GM23338 (cell line): ENCODE measurements at regions not wholly inside any gene's neighbourhood (a gene's known extent, or its start where the extent isn't known, plus 50 kb on each side); places are given as distances from the start of the nearest gene placed in this dataset.

Source experiments
- ATAC-seq: fragments of 200-7000 bp; cut with Tn5 transposase; 3 replicates; pipeline ENCODE4 v1.9.1; 2020
- DNase-seq: peaks from one replicate; pipeline ENCODE4 v3.0.0-alpha.2; 2015; ENCODE audit warnings: low spot score
- H2AFZ ChIP-seq: fragments of 200-600 bp; sonication (generic); 2 replicates; pipeline ENCODE4 v1.8.0; 2016; ENCODE audit warnings: antibody characterized with exemption, mild to moderate bottlenecking, moderate library complexity
- H3F3A ChIP-seq: fragments of 200-600 bp; sonication (generic); replicated peaks from 2 replicates; pipeline ENCODE4 v1.8.0; 2017; ENCODE audit warnings: antibody characterized with exemption, mixed run types, low read depth
- H3K27ac ChIP-seq: fragments of 200-600 bp; sonication (generic); 2 replicates; pipeline ENCODE4 v1.6.1; 2016; ENCODE audit warnings: low read depth
- H3K27me3 ChIP-seq: fragments of 200-600 bp; sonication (generic); 2 replicates; pipeline ENCODE4 v1.8.0; 2016; ENCODE audit warnings: mild to moderate bottlenecking, mixed run types, moderate library complexity; ENCODE audit not compliant: insufficient read depth
- H3K36me3 ChIP-seq: fragments of 200-600 bp; sonication (generic); 2 replicates; pipeline ENCODE4 v1.8.0; 2016; ENCODE audit warnings: mild to moderate bottlenecking; ENCODE audit not compliant: insufficient read depth
- H3K4me1 ChIP-seq: fragments of 200-600 bp; sonication (generic); 2 replicates; pipeline ENCODE4 v1.8.0; 2016; ENCODE audit warnings: mild to moderate bottlenecking, moderate library complexity; ENCODE audit not compliant: insufficient read depth
- H3K4me2 ChIP-seq: fragments of 200-600 bp; sonication (generic); 2 replicates; pipeline ENCODE4 v1.7.1; 2017; ENCODE audit warnings: mixed run types
- H3K4me3 ChIP-seq: fragments of 200-600 bp; sonication (generic); 2 replicates; pipeline ENCODE4 v1.6.1; 2016; ENCODE audit warnings: mixed run types
- H3K79me2 ChIP-seq: fragments of 200-600 bp; sonication (generic); replicated peaks from 2 replicates; pipeline ENCODE4 v1.8.0; 2017; ENCODE audit warnings: mild to moderate bottlenecking; ENCODE audit not compliant: insufficient read depth
- H3K9me2 ChIP-seq: fragments of 200-600 bp; sonication (generic); 2 replicates; pipeline ENCODE4 v1.8.0; 2017; ENCODE audit not compliant: insufficient read depth
- H4K20me1 ChIP-seq: fragments of 200-600 bp; sonication (generic); replicated peaks from 2 replicates; pipeline ENCODE4 v1.8.0; 2017; ENCODE audit warnings: mild to moderate bottlenecking; ENCODE audit not compliant: insufficient read depth
- H3K27ac Mint-ChIP-seq: 2 replicates; pipeline ENCODE4 v1.8.0; 2020; ENCODE audit warnings: inconsistent platforms, mild to moderate bottlenecking, moderate library complexity, mixed read lengths
- H3K27me3 Mint-ChIP-seq: 3 replicates; pipeline ENCODE4 v1.8.0; 2022; ENCODE audit warnings: low read depth, mild to moderate bottlenecking, moderate library complexity, mixed read lengths, inconsistent platforms; ENCODE audit not compliant: insufficient read depth, poor library complexity
- H3K36me3 Mint-ChIP-seq: 3 replicates; pipeline ENCODE4 v1.8.0; 2021; ENCODE audit warnings: low read depth, mild to moderate bottlenecking, inconsistent platforms, moderate library complexity, mixed read lengths
- H3K4me1 Mint-ChIP-seq: 3 replicates; pipeline ENCODE4 v1.8.0; 2020; ENCODE audit warnings: mild to moderate bottlenecking, inconsistent platforms, mixed read lengths
- H3K4me3 Mint-ChIP-seq: 3 replicates; pipeline ENCODE4 v1.8.0; 2021; ENCODE audit warnings: moderate library complexity, mild to moderate bottlenecking, inconsistent platforms, mixed read lengths
- H3K9me3 Mint-ChIP-seq: 3 replicates; pipeline ENCODE4 v1.8.0; 2020; ENCODE audit warnings: moderate library complexity, mild to moderate bottlenecking, inconsistent platforms, mixed read lengths
- CREB1 ChIP-seq: fragments of 250-450 bp; sonication (Bioruptor Pico); IDR thresholded peaks from 2 replicates; pipeline ENCODE4 v1.5.0; 2020; ENCODE audit warnings: low read depth, mild to moderate bottlenecking, moderate library complexity
- CTCF ChIP-seq, 2 experiments: fragments of 200-600 bp in 1 of 2; sonication (generic) in 1 of 2; conservative IDR thresholded peaks; 2 replicates each; pipeline versions ENCODE4 v1.5.1 to v1.6.1; 2016 to 2017; ENCODE audit warnings: antibody characterized with exemption in 2 of 2, low read depth in 2 of 2, mild to moderate bottlenecking in 2 of 2, moderate library complexity in 1 of 2
- ETS1 ChIP-seq: IDR thresholded peaks from 2 replicates; pipeline ENCODE4 v1.6.1; 2016; ENCODE audit warnings: antibody characterized with exemption
- EZH2 ChIP-seq: fragments of 200-600 bp; sonication (generic); IDR thresholded peaks from one replicate; pipeline ENCODE4 v1.8.0; 2017; ENCODE audit warnings: antibody characterized with exemption, mild to moderate bottlenecking, low read depth; ENCODE audit not compliant: unreplicated experiment
- EZH2phosphoT487 ChIP-seq: fragments of 200-600 bp; sonication (generic); IDR thresholded peaks from one replicate; pipeline ENCODE4 v1.8.1; 2018; ENCODE audit warnings: antibody characterized with exemption; ENCODE audit not compliant: unreplicated experiment
- JUNB ChIP-seq: IDR thresholded peaks from one replicate; pipeline ENCODE4 v1.6.1; 2016; ENCODE audit warnings: antibody characterized with exemption; ENCODE audit not compliant: unreplicated experiment
- NANOG ChIP-seq: IDR thresholded peaks from 2 replicates; pipeline ENCODE4 v1.6.1; 2016; ENCODE audit warnings: antibody characterized with exemption, borderline replicate concordance
- POLR2AphosphoS5 ChIP-seq: IDR thresholded peaks from 2 replicates; pipeline ENCODE4 v1.6.1; 2016; ENCODE audit warnings: antibody characterized with exemption, low read depth
- REST ChIP-seq: IDR thresholded peaks from one replicate; pipeline ENCODE4 v1.6.1; 2018; ENCODE audit warnings: antibody characterized with exemption; ENCODE audit not compliant: unreplicated experiment
- STAT1 ChIP-seq: IDR thresholded peaks from one replicate; pipeline ENCODE4 v1.6.1; 2016; ENCODE audit warnings: antibody characterized with exemption; ENCODE audit not compliant: unreplicated experiment
- ZNF114 ChIP-seq: fragments of 250-450 bp; sonication (Bioruptor Pico); IDR thresholded peaks from 2 replicates; pipeline ENCODE4 v1.5.0; 2020; ENCODE audit warnings: mild to moderate bottlenecking, moderate library complexity
- ZNF331 ChIP-seq: fragments of 250-450 bp; sonication (Bioruptor Pico); IDR thresholded peaks from 2 replicates; pipeline ENCODE4 v1.5.0; 2020; ENCODE audit warnings: low read depth, mild to moderate bottlenecking, moderate library complexity
- ZNF462 ChIP-seq: fragments of 250-450 bp; sonication (Bioruptor Pico); IDR thresholded peaks from 2 replicates; pipeline ENCODE4 v1.5.0; 2020; ENCODE audit warnings: mild to moderate bottlenecking, moderate library complexity

GRCh38 chr21:35370671-35371070, 321.6 kb upstream of the RUNX1 start:
- Histone ChIP-seq H3K36me3 (no peaks in the 10 kb centered on the region), H3K4me3 (no peak overlapping the region), H4K20me1 (no peaks in the 10 kb centered on the region), H3K27ac (no peak overlapping the region), H3K4me2 (no peak overlapping the region), H3K4me1 (peaks cover 17% of the 10 kb centered on the region), H3F3A (no peaks in the 10 kb centered on the region), H2AFZ (no peak overlapping the region), H3K79me2 (no peaks in the 10 kb centered on the region), H3K27me3 (no peaks in the 10 kb centered on the region), H3K9me2 (peaks cover 6% of the 10 kb centered on the region; the same call in 1 of the 2 replicates)
- ATAC-seq, result no peak
- no peaks in the 10 kb centered on the region for H3K36me3 Mint-ChIP-seq
- no peak overlapping the region for H3K4me3 Mint-ChIP-seq
- no peak overlapping the region for H3K27ac Mint-ChIP-seq
- no peaks in the 10 kb centered on the region for H3K9me3 Mint-ChIP-seq
- DNase-seq, result no peak
- no peaks in the 10 kb centered on the region for H3K27me3 Mint-ChIP-seq
- TF ChIP-seq JUNB (no peak), POLR2AphosphoS5 (no peak), CREB1 (CRISPR knock-in tag) (no peak), REST (no peak), STAT1 (no peak), EZH2phosphoT487 (no peak), ETS1 (no peak), ZNF331 (no peak), CTCF (conservative IDR thresholded peaks at IDR 0.05; ENCODE audit: low read depth in 2 of 2) (no peak), ZNF462 (CRISPR knock-in tag) (no peak), EZH2 (no peak), NANOG (no peak), ZNF114 (CRISPR knock-in tag) (no peak)
- H3K4me1 Mint-ChIP-seq, result peaks cover 10% of the 10 kb centered on the region
